NCI-H1694 (cell line): ENCODE measurements at regions not wholly inside any gene's neighbourhood (a gene's known extent, or its start where the extent isn't known, plus 50 kb on each side); places are given as distances from the start of the nearest gene placed in this dataset.

ENCODE experiments used
- DNase-seq: peaks from one replicate; lab custom pipeline; 2025; lab: John Stamatoyannopoulos, UW

- DNase-seq = no peak
Observed at GRCh38 chr20:11832851-11833250, 84.8 kb upstream of the BTBD3 start.

GRCh38 chr20:11833825-11834224, 83.9 kb upstream of the BTBD3 start:
- DNase-seq = no peak

GRCh38 chr20:11838076-11838636, 79.5 kb upstream of the BTBD3 start:
- DNase-seq = no peak

DNA sequence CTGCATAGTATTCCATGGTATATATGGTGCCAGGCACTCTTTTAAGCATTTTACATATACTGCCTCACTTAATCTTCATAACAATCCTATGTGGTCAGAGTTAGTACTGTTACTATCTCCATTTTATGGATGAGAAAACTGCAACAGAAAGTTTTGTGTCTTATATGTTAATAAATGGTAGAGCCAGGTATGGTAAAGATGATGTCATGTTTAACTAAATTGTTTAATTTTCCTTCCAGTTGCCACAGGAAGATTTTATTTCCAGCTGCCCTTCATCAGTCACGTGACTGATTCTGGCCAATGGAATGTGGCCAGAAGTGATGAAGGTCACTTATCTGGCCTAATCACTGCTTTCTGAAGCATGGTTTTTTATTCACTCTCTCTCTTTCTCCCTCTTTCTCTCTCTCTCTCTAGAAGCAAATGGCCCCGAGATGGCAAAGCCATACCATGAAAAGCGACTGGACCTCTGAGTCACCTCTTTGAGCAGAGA, 75.7 kb upstream of the BTBD3 start:
- DNase-seq = no peak

DNA sequence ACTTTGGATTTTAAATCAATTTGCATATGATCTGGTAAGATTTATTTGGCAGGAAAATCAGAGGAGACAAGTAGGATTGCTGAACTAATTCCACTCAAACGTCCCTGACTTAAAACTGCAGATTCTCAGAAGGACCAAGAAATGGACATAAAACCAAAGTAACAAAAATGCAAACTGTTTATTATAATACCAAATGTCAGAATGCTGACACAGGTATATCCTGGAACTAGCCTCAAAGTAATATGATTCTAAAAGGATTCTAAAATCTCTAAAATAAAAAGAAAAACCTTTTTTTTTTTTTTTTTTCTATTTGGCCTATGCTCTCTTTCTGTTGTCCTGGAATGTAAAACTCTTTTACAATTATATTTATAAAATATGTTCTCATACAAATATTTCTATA, 74.4 kb upstream of the BTBD3 start:
- no peak for DNase-seq

DNA sequence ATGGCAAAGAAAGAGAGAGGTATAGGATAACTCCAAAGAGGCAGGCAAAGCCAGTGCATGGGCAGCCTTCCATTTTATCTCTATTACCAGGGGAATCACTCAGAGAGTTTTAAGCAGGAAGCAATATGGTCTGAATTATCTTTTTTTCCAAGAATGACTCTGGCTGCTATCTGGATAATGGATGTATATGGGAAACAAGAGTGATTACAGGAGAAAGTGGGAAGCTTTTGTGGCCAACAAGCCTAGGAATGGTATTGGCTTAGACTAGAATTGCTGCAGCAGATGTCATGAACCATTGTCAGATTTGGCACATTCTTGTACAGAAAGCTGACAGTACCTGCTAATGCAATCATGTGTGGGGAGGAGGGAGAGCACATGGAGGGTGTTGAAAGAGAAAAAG, 73.0 kb upstream of the BTBD3 start:
- DNase-seq = no peak

DNA sequence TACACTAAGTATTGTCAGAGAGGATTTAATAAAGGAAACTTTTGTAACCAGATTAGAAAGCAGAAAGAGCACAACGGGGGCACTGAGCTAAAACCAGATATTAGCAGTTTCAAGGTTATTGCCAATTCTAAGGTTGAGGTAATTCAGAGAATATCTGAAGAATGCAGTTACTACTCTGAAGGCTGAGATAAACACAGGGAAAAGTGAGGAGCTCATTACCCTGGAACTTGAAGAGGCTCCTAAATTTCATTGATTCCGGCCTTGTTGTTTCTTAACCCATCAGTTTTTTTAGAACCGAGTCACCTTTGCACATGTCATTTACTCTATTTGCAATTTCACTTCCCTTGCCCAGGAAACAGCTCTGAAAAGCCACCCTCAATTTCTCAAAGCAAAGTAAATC, 72.4 kb upstream of the BTBD3 start:
- no peak for DNase-seq

- no peak for DNase-seq
Observed at GRCh38 chr20:11846131-11846530, 71.6 kb upstream of the BTBD3 start.

DNA sequence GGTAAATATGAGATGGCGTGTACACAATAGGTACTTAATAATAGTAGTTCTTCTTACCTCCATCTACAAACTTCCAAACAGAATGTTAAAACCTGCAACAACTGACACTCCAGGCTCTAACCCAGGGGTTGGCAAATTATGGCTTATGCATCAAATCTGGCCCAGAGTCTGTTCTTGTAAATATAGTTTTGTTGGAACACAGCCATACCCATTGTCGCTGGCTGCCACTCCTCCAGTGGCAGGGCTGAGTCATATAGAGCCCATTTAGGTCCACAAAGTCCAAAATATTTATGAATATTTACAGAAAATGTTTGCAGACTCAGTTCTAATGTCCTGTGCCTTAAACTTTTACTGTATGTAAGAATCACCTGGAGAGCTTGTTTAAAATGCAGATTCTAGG, 69.9 kb upstream of the BTBD3 start:
- no peak for DNase-seq

DNA sequence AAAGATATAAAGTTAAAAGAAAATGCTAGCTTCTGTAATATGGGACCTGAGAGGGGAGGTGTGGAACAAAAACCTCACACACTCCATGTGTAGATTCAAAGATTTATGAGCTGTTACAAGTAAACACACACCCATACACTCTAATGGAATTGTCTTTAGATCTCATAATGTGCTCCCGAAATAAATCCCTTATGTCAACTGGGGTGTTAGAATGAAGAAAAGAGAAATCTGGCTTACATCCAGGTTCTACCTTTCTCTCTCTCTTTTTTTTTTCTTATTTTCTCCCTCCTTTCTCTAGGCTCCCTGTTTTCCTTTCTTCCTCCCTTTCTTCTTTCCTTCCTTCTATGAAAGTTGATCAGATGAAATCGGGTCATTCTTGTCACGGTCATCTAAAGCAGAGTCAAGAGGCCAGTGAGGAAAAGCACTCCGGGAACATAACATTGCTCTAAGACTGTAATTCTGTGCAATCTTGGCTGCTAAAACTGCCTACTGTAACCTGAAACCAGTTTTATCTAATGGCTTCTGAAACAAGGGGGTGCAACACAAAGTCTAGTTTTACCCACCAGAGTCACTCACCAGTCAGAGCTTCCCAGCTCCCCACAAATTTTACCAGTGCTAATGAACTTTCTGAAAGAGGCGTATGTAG, 68.3 kb upstream of the BTBD3 start:
- no peak for DNase-seq

- no peak for DNase-seq
Observed at GRCh38 chr20:11849976-11850670, 67.6 kb upstream of the BTBD3 start.

DNA sequence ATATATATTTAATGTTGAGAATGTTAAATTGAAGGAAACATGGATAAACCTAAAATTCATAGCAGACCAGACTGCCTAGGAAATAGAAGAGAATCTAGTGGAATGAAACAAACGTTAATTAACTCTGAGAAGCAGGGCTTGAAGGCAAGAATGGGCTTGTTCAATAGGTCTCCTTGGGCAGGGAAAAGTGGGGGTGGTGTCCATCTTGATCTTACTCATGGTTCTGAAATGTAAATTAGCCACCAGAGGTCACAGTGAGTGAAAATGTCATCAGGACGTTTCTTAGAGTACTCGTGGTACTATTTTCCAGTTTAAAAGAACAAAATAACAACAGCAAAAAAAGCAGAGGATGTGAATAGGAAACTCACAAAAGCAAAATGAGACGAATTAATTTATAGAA, 66.8 kb upstream of the BTBD3 start:
- no peak for DNase-seq

- no peak for DNase-seq
Observed at GRCh38 chr20:11851646-11852045, 66.0 kb upstream of the BTBD3 start.

DNA sequence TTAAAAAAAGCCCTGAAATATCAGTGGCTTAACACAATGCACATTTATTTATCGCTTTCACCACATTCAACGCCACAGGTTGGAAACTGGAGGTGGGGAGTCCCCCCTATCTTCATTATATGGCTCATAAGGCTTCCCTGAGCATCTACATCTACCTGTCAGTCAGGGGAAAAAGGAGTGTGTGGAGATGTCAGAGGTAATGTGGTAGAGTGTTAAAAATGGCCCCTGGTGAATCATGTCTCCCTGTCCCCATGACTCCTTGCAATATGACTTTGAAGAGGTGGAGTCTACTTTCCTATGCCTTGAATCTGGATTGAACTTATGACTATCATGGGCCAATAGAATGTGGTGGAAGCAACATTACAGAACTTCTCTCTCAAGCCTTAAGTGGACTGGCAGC, 65.5 kb upstream of the BTBD3 start:
- DNase-seq = no peak

DNA sequence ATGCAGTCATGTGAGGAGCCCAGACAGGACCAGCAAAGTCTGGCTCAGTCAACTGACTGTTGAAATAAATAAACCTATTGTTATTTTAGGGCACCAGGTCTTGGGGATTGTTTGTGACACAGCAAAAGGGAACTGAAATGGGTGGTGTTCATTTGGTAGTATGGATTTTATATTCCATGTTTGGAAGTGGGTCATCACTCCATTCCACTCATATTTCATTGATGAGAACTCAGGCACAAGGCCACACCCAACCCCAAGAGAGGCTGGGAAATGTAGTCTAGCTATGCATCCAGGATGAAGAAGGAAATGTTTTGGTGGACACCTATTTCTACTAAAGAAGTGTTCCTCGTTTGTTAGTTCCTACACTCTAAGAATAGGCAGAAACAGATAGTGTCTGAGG, 64.9 kb upstream of the BTBD3 start:
- no peak for DNase-seq

DNA sequence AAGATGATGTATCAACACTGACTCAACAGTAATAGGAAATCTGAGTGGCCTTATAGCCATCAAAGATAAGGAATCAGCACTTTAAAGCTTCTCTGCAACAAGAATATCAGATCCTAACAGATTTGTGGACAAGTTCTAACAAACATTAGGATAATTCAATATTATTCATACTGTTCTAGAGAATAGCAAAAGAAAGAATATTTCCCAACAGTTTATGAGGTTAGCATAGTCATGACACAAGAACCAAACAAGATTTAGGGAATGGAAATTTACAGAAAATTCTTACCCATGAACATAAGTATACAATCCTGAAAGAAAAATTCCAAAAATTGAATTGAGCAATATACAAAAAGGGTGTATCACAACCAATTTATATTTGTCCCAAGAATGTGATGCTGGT, 64.3 kb upstream of the BTBD3 start:
- no peak for DNase-seq

DNA sequence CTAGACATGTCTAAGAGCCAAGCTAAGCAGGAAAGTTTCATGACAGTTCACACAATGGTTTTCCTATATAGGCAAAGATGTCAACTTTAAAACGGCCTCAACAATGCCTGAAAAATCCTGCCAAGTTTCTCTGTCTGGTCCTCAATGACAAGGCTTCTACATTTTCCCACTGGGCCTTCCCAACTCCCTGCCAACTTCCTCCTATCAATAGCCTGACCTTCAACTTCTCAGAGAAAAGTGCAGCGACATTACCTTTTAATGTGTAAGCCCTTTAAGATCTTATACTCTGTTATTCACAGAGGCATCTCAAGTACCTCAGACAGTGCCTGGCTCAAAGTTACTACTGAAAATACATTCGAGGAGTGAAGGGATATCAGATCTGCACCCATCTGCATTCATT, 56.2 kb upstream of the BTBD3 start:
- no peak for DNase-seq

DNA sequence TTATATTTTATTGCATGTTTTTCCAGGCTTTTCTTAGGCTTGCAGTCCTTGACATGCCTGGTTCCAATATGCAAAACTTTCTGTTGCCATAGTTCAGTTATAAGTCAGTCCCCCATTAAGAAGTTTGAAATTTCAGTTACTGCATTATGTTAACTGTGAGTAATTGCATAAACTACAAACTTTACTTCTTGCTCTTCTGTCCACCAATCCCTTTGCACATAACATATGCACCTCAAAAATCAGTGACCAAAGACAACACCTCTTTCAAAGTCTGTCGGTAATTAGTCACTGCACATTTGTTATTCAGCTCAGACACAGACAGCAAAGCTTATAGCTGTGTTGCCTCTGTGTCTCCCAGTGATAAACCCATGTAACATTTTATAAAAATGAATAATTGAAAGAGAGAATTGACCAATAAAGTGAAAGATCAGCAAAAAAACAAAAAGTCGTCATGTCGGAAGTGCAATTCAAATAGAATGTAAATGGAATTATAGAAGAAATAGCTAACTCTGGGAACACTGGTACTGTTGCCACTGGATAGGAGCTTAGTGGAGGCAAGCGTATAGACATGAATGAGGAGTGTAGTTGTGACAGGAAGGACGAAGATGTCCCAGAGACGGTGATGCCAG, 50.3 kb upstream of the BTBD3 start:
- no peak for DNase-seq
